Stimulated activated CD4-positive, alpha-beta T cell treated with anti-CD3 and anti-CD28 coated beads, TNF-alpha, amount 100 ng/mL, for 4 hours (primary cell): ENCODE measurements at regions not wholly inside any gene's neighbourhood (a gene's known extent, or its start where the extent isn't known, plus 50 kb on each side); places are given as distances from the start of the nearest gene placed in this dataset.
A peak's percentile ranks its signal among the peaks of the same experiment; 100 is the strongest.

Source experiments
- DNase-seq, 3 experiments: peaks; one replicate each; pipeline ENCODE4 v3.0.0-alpha.2; 2020; ENCODE audit warnings: low read depth in 3 of 3

DNA sequence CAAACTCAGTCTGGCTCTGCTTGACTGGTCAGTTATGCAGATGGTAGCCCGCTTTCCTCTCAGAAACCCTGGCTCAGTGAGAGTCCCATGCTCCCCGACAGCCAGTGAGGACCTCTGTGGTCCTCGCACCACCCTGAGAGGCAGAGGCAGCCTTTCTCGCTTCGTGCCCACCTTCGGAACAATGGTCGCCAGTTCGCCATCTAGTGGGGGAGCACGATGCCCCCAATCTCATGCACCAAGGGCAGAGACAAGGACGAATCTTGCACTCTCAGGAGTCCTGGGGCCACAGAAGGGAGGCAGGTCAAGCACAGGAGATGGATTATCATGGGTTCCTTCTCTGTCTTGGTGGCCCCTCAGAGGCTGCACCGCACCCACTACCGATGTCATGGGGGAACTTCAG, 75.2 kb downstream of the RHCG start:
- no peak for DNase-seq

DNA sequence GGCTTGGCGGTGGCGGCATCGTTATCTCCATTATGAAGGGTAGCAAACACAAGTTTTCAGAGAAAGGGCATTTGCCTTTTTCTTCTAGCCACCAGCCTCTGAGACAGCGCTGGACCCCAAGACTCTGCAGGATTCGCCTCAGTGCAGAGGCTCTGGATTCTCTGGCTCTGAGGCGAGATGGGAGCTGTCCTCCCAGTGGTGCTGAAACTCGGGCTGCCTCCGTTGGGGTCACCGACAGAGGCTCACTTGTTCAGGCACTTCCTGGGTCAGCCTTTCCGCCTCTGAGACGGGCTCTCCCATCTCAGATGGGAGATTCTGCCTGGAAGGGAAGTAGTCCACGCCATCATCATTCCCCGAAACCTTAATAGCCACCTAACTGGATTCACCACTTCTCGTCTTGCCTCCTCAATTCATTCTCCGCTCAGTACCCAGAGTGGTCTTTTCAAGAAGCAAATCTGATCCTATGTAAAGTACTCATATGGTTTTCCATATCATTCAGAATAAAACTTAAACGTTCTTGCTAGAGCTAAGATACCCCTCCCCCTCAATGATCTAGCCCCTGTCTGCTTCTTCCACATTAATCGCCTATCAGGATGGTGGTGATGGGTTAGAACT, 76.9 kb downstream of the RHCG start:
- no peak for DNase-seq

DNA sequence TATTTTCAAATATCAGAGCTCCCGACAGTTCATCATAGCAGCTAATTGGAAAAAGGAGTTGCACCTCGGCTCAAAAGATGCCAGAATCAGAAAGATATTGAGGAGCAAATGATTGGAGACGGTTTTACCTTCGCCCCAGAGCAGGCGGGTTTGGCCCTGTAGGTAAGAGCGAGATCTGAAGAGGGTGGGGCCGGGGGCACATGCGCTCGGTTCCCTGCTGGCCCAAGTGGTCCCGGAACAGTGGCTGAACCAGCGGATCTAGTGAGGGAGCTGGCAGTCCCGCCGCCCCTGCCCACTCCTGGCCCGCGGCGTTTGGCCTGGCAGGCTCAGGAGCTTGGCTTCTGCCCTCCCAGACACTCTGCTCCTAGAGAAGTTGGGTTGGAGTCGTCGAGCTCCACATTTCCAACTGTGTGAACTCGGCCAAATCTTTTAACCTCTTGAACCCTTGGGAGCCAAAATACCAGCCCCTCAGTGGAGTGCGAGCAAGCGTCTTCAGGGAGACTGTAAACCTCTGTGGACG, 79.1 kb downstream of the RHCG start:
- DNase-seq: no peak

DNA sequence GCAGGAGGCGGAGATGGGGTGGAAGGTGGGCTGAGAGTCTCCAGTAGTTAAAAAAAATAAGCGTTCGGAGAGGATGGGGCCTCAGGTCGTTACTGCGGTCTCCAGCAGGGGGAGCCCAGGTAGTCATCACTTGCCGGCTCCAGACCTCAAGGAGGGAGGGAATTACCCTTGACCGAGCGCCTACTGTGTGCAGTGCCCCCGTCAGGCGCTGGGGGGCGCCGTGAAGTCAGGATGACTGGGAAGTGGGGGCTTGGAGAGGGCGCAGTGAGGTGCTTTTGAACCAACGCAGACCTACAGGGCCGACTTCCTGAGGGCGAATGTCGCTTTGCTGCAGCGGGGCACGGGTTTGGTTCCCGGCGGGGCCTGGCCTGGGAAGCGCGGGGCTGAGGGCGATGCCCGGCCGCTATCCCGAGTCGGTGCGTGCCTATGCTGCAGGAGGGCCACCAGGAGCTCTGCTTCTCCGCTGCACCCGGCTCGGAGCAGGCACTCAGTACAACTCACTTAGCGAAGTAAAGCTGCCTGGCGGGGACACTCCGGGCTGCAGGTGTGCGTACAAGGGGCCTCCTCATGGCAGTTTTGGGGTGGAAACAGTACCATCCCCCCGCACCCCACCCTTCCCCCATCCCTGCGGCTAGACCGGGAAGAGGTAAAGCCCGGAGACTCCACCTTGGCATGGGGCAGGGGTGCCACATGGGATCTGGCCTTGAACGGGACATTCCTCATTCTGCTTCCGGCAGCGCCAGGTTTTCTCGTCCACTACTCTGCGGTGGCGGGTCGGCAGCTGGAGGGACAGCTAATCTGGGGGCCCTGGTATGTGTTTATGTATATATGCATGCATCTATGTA, 79.8 kb downstream of the RHCG start:
- peak; percentile 19 to 48 (median 45) for DNase-seq

DNA sequence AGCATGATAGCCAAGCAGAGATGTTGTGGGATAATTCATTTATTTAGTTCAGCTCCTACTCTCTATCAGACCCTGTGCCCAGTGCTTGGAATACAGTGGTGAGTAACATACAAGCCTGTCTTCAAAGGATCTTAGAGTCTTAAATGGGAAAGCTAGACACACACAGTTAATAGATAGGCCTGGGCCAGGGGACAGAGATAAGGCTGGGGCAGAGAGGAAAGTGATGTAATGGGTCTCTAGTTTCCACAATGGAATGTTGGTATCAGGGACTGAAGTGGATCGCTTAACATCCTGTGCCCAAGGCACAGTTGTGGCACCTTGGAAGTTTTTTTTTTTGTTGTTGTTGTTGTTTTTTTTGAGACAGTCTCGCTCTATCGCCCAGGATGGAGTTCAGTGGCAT, 79.9 kb upstream of the POLG start:
- no peak for DNase-seq

DNA sequence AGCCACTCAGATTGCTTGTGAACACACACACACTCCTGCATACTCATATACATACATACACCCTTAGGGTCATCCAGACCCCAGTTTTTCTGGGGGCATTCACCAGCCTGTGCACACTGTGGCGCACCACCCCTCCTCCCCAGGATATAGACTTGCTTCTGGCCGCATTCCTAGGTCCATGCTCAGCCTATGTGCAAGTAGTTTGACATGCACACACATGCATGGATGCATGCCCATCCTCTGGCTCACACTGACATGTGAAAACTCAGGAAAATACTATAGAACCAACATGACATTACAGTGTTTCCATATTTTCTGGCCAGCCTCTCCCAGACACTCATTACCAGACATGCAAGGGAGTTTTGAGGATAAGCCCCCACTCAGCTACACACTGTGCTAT, 79.3 kb upstream of the POLG start:
- DNase-seq: no peak

DNA sequence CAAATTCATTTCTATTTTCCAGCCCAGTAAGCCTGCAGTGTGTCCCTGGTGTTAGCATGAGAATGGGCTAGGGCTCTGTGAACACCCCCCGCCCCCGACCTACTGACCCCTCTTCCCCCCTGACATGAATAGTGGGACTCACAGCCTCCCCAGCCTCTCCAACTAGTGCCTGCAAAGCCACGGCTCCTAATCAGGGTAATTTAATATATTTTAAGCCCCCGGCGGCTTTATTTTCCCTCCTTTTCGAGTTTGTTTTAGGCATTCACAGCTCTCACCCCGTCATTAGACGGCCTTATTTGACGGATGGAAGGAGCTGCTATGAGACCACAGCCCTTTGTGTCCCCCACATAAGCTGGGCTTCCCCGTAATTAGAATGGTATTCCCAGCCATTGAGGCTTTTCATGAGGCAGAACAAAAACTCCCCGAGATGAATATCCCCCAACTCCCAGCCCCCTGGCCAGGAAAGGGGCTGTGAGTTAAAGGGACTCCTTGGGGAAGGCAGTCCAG, 78.3 kb upstream of the POLG start:
- no peak for DNase-seq

DNA sequence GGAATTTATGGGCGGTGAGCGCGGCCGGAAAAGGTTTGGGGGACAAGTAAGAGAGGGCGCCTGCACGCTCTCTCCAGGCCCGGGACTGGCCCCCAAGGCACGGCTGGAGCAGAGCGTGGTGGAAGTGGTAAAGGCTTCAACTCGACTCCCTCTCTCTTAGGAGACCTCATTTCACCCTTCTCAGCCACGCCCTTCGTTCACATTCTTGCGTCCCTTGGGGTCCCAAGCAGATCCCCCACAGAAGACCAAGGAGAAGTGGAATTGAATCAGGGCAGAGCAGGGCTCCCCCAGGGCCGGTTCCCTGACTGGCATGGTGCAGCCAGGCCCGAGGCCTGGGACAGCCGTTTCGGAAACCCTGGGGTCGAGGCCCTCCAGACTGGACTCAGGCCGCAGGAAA, 75.4 kb upstream of the POLG start:
- DNase-seq: no peak

DNA sequence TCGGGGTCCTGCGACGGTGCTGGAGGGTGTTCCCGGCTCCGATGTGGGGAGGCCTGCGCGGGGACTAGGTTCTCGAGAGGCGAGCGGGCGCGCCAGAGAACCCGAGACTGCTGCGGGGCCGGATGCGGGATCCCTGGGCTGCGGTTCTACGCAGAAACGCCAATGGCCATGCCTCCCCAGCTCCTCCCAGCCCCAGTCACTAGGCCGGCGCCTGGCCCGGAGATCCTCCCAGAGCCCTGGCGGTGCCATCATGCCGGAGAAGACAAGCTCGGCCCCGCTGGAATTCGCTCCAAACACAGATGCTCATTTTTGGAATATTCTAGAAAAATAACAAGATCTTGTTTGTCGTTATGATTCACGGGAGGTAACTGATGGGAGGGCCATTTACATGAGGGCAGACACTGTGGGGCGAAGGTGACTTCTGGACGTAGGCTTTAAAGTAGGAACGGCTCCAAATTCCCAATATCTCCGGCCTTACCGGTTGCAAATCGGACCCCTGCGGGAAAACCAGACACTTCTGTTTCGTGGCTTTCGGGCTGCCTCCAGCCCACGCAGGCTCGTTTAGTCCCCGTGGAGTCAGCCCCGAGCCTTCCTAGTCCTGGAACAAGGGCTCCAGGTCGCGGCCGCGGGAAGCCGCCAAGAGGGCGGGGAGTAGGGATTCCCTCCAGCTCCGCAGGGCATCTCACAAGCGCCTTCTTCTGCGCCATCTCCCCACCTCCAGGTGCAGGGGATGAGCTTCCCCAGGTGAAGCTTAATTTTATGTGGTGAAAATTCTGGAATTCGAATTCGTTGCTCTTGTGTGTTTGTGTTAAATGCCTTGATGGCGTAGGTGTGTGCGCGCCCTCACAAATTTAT, 74.8 kb upstream of the POLG start:
- DNase-seq: no peak

DNA sequence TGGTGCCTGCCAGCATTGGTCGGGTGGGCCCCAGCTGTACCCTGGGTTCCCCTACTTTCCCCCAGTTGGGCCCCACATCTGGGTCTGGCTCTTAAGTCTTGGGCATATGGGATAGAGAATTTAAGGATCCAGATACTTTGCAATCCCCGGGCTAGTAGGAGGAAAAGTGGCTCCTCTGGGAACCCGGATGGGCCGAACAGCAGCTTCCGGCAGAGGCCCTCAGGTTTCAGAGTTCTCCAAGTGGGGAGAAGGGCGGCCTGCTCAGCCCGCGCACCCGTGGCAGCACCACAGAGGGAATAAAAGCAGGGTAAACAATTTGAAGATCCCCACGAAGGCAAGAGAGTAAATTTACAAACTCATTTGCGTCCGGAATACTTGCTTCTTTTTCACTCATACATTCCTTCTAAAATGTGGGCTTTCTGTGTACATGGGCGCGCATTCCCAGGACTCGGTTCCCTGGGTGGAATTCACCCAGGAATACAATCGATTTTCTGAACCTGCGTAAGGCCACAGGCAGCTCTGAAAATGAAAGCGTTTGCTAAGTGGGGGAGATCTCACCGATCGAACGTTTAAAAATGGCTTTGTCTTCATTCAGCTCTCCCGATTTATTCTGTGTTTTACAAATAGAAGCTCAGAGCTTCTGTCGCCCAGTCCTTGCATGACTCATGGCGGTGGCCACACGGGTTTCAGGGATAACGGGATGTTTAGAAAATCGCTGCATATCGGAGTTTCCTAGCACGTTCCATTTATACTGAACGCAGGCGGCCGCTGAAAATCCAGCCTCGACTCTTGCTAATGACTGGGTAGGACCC, 74.0 kb upstream of the POLG start:
- no peak for DNase-seq

DNA sequence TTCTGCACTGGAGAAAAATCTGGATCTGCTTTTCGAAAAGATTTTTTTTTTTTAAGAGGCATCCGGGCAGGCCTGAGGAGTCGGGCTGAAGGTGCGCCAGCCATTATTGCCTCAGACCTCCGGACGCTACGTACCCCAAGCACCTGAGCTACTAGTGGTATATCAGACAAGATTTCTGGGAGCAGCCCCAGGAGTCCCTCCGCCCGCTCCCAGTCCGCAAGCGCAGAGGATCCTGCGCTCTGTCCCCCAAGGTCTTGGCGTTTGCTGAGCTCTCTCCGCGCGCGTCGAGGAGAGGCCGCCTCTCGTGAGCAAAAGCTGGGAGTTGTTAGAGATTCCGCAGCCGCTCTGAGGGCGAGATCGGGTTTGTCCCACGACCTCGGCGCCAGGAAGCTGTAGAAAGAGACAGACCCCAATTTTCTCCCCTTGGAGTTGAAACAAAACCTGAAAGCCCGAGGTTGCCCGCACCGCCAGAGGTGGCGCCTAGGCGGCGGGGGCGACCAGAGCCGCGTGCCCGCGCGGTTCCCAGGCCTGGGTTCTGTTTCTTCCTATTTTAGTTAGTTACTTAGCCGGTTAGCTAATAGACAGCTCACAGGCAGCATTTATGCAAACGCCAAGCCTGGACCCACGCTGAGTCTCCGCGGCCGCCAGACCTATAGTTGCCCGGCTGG, 72.5 kb upstream of the POLG start:
- no peak for DNase-seq

DNA sequence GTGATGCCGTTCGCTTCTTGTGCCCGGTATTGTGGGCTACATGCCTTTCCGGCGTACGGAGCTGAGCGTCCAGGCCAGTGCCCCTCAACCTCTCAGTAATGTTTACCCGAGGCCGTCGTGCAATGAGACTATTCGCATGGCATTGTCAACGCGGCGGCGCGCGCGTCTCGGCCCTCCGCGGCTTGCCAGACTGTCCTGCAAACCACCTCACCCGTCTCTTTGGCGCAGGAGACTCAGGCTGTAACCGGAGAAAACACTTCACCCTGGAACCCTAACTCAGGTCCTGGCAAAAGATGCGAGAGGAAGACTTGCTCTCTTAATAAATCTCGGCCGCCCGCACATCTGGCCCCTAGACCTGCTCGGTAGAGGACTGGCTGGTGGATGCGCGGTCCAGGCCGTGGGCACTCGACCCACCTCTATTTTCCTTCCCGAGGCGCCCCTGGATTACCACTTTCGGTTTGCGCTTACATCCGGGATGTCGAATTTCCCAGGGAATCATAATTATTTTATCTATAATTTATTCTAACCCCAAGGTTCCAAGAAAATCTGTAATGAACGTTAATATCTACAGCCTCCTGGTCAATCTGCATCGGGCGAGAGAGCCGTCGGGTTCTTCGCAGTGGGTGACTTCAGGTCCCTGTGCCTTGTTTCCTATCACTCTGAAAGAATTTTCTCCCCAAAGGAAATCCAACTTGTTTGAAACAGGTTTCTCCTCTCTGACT, 71.8 kb upstream of the POLG start:
- no peak for DNase-seq

DNA sequence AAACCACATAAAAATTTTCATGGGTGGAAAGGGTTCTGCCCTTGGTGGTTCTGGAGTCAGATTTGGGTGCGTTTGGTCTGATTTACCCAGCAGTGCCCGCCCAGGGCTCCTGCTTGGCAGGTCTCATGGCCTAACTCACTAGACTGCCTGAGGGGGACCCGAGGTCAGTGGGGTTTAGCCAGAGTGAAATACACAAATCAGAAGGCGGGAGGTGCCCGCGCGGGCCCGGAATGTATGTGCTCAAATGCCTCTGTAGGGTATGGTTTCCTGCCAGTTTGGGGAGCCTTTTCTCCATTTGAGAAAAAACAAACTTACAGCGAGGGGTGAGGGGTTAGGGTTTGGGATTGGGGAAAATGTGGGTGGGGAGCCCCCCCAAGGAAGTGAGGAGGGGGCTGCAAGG, 70.9 kb upstream of the POLG start:
- no peak for DNase-seq

DNA sequence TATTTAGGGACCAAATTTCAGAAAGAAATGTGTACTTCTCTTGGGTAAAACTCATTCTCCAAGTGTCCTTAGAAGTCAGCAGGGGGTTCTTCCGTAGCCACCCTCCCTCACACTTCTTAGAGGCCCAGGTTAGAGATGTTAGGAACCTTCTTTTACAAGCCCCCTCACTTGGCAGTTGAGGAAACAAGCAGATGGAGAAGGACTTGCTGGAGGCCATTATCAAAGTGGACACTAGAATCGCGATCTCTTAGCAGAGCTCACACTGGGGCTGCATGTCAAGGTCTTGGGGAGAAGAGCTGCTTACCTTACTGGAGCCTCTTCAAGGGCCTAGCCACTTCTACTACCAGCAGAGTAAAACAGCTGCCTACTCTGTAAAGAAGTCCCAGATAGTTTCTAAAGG, 69.4 kb upstream of the POLG start:
- no peak for DNase-seq

DNA sequence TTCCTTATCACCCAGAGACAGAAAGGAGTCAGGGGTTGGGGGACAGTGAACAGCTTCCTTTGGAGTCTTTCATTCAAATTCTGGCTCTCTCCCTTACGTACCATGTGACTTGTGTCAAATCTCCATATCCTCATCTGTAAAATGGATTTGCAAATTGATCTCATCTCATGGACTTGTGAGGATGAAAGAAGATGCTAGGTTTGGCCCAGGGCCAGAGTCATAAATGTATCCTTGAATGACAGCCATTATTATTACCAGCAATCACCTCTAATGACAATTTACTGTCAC, 67.8 kb upstream of the POLG start:
- DNase-seq: no peak

DNA sequence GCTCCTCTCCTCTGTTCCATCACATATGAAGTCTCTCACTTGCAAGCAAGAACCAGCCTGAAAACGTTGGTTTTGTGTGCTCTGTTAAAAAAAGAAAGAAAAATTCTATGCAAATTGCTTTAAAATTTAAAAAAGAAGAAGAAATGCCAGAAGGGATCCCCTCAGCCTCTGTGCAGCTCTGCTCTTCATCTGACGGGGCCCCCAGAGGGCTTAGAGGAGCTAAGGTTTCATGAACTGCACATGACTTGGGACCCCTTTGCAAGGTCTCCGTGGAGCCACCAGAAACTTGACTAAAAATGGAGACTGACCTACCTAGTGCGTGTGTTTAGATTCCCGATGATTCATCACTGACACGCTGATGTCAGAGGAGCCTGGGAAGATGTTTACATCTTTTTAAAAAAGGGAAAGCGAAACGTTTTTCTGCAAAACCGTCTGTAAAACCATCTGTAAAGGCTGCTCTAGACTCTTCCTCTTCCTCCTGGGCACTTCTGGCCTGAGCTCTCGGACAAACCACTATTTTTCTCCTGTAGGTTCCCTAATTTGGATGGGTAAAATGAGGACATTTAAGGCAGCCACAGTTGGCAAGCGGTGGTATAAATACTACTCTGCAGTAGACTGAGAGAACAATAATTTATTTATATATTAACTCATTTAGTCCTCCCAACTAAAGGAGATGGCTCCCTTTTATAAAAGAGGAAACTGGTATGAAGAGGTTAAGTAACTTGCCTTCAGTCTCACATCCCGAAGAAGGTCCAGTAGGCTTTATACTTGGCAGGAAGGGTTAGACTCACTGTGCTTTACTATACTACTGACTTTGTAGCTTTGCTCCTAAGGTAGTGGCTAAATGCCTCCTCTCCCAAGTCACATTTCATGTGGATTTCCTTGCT, 67.2 kb upstream of the POLG start:
- no peak for DNase-seq

DNA sequence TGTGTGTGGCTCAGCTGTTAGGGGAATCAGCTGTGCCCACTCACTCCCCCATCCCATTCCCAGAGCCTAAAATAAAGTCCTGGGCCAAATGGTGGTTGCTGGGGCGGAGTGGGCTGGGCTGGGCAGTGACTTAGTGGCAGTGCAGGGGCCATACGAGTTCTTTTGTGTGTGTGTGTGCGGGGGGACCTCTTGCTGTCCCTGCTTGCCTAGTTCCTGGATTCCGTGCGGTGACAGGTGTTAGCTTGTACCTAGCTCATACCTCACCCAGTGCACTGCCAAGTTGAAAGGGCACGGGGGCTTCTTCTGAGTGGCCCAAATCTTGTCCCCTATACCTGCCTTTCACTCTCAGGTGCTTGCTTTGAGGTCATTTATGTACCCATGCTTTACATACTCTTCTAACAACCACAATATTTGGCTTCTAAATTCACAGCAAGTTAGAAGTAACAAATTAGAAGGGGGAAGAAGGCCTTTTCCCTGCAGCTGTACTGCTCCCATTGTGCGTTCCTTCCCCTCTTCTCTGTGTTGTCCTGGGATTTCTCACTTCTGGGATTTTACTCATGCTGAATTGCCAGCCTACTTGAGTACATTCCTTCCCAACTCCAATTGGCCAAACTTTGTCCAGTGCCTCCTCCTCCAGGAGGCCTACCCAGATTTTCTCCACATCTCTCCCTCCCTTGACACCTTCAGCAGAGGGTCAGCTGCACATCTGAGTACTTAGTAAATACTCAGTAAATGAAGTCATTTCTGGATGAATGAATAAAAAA, 66.3 kb upstream of the POLG start:
- DNase-seq: no peak

DNA sequence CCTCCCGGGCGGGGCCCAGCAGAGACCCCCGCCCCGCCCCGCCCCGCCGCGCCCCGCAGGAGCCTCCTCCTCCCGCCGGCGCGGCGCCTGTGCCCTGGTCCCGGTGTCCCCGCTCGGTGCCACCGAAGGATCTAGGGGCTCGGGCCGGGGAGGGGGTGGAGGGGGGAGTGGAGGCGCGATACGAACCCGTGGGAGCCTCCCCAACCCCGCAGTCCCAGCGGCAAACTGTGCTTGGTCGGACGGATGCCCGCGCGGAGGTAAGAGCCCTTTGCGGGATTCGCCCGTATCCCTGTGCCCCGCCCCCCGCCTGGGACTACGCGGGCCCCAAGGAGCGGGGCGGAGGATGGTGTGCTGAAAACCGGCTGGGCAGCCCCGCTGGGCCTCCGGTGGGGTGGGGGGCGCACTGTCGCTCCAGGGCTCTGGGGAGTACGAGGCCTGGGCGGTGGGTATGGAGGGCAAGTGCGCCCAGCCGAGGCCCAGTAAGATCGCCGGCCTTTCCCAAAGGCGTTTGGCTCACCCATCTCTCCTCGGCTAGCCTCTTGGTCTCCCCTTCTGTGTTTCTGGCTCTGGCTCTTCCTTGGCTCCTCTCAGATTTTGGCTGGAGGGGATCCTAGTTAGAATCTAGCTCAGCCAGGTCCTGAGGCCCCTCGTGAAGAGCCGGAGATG, 65.6 kb upstream of the POLG start:
- DNase-seq: no peak
